ENCODE measurements at regions not wholly inside any gene's neighbourhood (a gene's known extent, or its start where the extent isn't known, plus 50 kb on each side); places are given as distances from the start of the nearest gene placed in this dataset.

- no peak overlapping the region for H3K4me3 ChIP-seq (ENCODE audit: low read length)
- TF ChIP-seq ZNF274 (IDR thresholded peaks at IDR 0.05; ENCODE audit: low read depth, low read length): no peak
These were observed 362.8 kb upstream of the HS6ST1 start for GRCh38 chr2:128681507-128681906.

GRCh38 chr2:128682266-128682665 is 363.6 kb upstream of the HS6ST1 start:
- no peak for TF ChIP-seq ZNF274 (IDR thresholded peaks at IDR 0.05; ENCODE audit: low read depth, low read length)

DNA sequence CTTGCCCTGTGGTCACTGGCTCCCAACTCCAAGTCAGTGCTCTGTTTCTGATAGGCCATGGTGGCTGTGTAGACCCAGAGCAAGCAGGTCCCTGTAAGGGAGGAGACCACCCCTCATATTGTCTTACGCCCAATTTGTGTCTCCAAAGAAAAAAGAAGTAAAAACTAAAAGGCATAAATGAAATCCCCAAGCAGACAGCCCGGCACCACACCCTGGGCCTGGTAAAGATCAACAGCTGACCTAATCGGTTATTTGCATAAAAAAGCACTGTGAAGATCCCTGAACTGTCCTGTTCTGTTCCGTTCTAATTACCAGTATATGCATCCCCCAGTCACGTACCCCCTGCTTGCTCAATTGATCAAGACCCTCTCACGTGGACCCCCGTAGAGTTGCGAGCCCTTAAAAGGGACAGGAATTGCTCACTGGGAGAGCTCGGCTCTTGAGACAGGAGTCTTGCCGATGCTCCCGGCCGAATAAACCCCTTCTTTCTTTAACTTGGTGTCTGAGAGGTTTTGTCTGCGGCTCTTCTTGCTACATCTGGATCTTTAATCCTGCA is 364.1 kb upstream of the HS6ST1 start:
- no peak for TF ChIP-seq ZNF274 (IDR thresholded peaks at IDR 0.05; ENCODE audit: low read depth, low read length)
- no peak overlapping the region for H3K4me3 ChIP-seq (ENCODE audit: low read length)

More at GRCh38 chr2:128682266-128682665, 363.6 kb upstream of the HS6ST1 start:
- H3K4me3 ChIP-seq (ENCODE audit: low read length): no peak overlapping the region

GRCh38 chr2:128684523-128684922 is 365.9 kb upstream of the HS6ST1 start:
- no peak overlapping the region for H3K4me3 ChIP-seq (ENCODE audit: low read length)
- no peak for TF ChIP-seq ZNF274 (IDR thresholded peaks at IDR 0.05; ENCODE audit: low read depth, low read length)

- no peak for TF ChIP-seq ZNF274 (IDR thresholded peaks at IDR 0.05; ENCODE audit: low read depth, low read length)
- no peak overlapping the region for H3K4me3 ChIP-seq (ENCODE audit: low read length)
These were observed 367.3 kb upstream of the HS6ST1 start for GRCh38 chr2:128685841-128686496.

DNA sequence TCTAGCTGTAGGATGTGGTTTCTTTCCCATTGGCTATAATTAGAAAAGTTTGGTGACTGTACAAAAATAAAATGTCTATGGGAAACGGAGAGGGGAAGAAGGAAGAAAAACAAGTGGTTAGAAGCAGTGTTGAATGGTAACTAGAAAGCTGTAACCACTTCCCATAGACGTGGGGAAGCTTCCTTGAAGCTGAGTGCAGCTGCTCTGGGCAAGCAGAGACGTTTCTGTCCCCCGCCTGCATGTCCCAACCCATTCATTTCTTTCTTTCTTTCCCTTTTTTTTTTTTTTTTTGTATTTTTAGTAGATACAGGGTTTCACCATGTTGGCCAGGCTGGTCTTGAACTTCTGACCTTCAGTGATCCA is 367.8 kb upstream of the HS6ST1 start:
- H3K4me3 ChIP-seq (ENCODE audit: low read length): no peak overlapping the region
- TF ChIP-seq ZNF274 (IDR thresholded peaks at IDR 0.05; ENCODE audit: low read depth, low read length): no peak

GRCh38 chr2:128686881-128687555 is 368.4 kb upstream of the HS6ST1 start:
- no peak for TF ChIP-seq ZNF274 (IDR thresholded peaks at IDR 0.05; ENCODE audit: low read depth, low read length)
- no peak overlapping the region for H3K4me3 ChIP-seq (ENCODE audit: low read length)

DNA sequence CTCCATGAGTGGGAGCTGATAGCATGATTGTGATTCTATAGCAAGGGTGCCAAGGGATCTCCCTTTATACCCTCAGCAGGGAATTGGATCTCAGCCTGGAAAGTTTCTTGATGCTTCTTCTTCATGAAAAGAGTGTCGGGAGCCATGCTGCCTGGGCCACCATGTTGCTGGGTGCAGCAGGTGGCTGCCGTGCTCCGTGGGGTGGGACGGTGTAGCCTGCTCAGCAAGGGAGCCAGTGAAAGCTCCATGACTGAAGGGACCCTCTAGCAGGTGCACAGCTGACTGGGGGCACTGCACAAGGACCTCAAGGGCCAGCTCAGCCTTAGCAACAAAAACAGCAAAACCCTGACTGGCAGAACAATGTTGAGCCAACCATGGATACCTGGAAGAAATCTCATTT is 368.9 kb upstream of the HS6ST1 start:
- no peak overlapping the region for H3K4me3 ChIP-seq (ENCODE audit: low read length)
- no peak for TF ChIP-seq ZNF274 (IDR thresholded peaks at IDR 0.05; ENCODE audit: low read depth, low read length)

DNA sequence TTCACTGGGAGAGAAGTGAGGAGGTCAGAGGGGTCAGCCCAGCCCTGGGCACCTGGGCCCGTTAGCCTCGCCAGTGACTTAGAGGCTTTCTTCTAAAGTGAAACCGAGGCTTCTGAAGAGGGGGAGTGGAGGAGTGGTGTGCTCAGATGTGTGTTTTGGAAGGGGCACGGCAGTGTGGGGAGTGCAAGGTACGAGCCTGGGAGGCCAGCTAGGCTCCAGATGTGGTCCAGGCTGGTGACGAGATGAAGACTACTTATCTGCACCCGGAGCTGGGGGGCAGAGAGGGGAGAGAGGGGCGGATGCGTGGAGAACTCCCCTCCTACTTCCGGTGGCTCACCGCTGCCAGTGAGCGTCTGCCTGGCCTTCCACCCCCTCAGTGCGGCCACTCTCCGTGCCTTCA is 371.3 kb upstream of the HS6ST1 start:
- no peak for TF ChIP-seq ZNF274 (IDR thresholded peaks at IDR 0.05; ENCODE audit: low read depth, low read length)
- H3K4me3 ChIP-seq (ENCODE audit: low read length): no peak overlapping the region

- TF ChIP-seq ZNF274 (IDR thresholded peaks at IDR 0.05; ENCODE audit: low read depth, low read length): no peak
- no peak overlapping the region for H3K4me3 ChIP-seq (ENCODE audit: low read length)
These were observed 371.8 kb upstream of the HS6ST1 start for GRCh38 chr2:128690431-128690830.

DNA sequence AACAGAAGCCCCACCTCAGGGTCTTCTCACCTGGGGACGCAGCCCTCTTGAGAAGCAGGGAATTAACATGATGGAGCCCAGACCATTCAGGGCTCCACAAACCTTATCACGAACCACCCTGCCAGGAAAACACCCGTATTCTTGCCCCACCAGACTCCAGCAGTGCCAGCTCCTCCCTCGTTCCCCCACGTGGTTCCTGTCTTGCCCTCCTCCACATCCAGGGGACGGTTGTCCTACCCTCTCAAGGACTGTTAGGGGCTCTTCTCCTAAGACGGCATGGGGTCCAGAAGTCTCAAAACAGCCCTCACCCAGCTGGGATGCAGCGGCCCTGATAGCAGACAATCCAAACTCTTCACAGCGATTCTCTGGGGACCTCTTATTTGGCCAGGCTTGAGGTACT is 372.2 kb upstream of the HS6ST1 start:
- TF ChIP-seq ZNF274 (IDR thresholded peaks at IDR 0.05; ENCODE audit: low read depth, low read length): no peak
- no peak overlapping the region for H3K4me3 ChIP-seq (ENCODE audit: low read length)

- H3K4me3 ChIP-seq (ENCODE audit: low read length): no peak overlapping the region
- no peak for TF ChIP-seq ZNF274 (IDR thresholded peaks at IDR 0.05; ENCODE audit: low read depth, low read length)
These were observed 372.9 kb upstream of the HS6ST1 start for GRCh38 chr2:128691526-128691925.

DNA sequence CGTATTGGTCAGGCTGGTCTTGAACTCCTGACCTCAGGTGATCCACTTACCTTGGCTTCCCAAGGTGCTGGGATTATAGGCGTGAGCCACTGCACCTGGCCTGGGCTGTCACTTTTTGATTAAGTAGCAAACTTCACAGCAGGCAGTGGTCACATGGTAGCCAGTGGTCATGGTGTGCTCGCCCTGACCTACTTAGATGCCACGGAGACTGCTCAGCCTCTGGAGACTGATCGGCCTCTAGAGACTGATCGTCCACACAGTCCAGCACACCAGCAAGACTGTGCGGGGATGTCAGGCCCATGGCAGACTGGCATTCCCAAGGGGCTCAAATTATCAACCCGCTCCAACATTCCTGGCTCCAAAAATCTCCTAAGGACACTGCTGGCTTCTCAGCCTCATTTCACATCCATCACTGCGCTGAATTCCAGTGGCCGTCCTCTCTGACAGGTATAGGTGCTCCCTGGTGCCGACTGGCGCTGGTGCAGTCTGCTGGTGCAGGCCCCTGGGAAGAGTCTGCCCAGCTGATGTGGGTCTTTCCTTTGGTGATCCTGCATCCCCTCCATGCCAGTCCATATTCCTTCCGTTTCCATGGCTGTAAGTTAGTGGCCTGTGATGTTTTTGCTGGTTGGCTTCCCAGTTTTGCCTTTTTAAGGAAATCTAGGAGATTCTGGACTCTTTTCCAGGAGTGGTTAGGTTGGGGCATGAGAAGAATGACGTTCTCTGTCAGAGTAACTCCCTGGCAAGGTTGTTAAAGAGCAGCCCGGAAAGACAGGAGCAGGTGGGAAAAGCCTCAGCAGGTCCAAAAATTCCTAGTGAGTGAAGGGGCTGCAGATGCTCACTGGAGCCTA is 374.5 kb upstream of the HS6ST1 start:
- no peak for TF ChIP-seq ZNF274 (IDR thresholded peaks at IDR 0.05; ENCODE audit: low read depth, low read length)
- H3K4me3 ChIP-seq (ENCODE audit: low read length): no peak overlapping the region

DNA sequence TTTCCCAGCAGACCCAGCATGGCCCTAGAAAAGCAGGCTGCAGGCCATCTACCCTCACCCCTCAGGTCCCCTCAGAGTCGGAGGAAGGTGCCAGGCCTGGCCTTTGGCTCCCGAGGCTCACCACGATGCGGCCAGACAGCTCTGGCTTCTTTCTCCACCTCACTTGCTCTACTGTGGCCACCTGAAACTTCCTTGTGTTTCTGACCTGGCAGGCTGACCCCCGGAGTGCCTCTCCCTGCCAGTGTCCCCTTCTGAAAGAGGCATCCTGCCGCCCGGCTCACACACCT is 375.0 kb upstream of the HS6ST1 start:
- no peak overlapping the region for H3K4me3 ChIP-seq (ENCODE audit: low read length)
- TF ChIP-seq ZNF274 (IDR thresholded peaks at IDR 0.05; ENCODE audit: low read depth, low read length): no peak

All from GM08714 (cell line).